C4-2B (cell line): ENCODE measurements at regions not wholly inside any gene's neighbourhood (a gene's known extent, or its start where the extent isn't known, plus 50 kb on each side); places are given as distances from the start of the nearest gene placed in this dataset.

Experiments used
- H3K27ac ChIP-seq: fragments of 450-650 bp; 2 replicates; pipeline ENCODE4 v1.5.1; 2017
- CTCF ChIP-seq: fragments of 450-650 bp; conservative IDR thresholded peaks from 2 replicates; pipeline ENCODE4 v1.5.1; 2017; ENCODE audit warnings: mild to moderate bottlenecking
- ZFX ChIP-seq: fragments of 450-650 bp; IDR thresholded peaks from 2 replicates; pipeline ENCODE4 v1.6.1; 2017

GRCh38 chr20:20835897-20836296, 123.5 kb upstream of the RALGAPA2 start:
- TF ChIP-seq CTCF: no peak
- no peak for TF ChIP-seq ZFX
- no peak overlapping the region for H3K27ac ChIP-seq

- H3K27ac ChIP-seq: no peak overlapping the region
- TF ChIP-seq CTCF: no peak
- no peak for TF ChIP-seq ZFX
Measured at GRCh38 chr20:20834008-20834407, 121.6 kb upstream of the RALGAPA2 start.

DNA sequence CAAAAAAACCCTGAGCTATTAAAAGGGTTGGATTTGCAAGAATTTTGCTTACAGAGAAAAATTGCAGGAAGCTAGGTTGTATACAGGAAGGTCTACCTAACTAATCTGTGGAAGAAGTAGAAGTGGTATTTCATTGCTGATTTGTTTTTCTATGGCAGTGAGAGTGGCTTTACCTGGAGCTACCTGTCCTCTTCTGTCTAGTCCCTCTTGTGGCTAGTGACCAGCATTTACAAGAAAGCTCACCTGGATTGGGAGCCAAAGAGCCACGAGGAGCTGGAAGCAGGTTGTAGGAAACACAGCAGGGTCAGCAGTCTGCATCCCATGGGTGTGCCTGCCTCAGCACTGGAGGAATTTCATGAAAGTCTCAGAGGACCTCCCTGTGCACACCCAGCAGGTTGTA, 120.3 kb upstream of the RALGAPA2 start:
- no peak overlapping the region for H3K27ac ChIP-seq
- no peak for TF ChIP-seq ZFX
- no peak; the same call in 1 of the 2 replicates for TF ChIP-seq CTCF

DNA sequence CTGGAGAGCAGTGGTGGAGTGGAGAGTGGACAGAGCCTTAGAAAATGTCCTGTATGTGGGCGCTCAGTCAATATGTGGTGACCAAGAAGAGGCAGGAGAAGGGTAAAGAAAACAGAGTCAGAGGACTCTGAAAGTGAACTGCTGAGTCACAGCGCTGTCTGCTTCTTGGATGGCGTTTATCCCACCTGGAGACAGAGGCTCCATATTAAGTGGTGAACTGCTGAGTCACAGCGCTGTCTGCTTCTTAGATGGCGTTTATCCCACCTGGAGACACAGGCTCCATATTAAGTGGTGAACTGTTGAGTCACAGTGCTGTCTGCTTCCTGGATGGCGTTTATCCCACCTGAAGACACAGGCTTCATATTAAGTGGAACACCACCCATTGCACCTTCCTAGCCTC, 119.3 kb upstream of the RALGAPA2 start:
- H3K27ac ChIP-seq: no peak overlapping the region
- TF ChIP-seq CTCF: no peak
- no peak for TF ChIP-seq ZFX

GRCh38 chr20:20829681-20830080, 117.2 kb upstream of the RALGAPA2 start:
- no peak for TF ChIP-seq CTCF
- no peak for TF ChIP-seq ZFX
- no peak overlapping the region for H3K27ac ChIP-seq

GRCh38 chr20:20827992-20828597, 115.7 kb upstream of the RALGAPA2 start:
- TF ChIP-seq CTCF: no peak
- no peak for TF ChIP-seq ZFX
- no peak overlapping the region for H3K27ac ChIP-seq

DNA sequence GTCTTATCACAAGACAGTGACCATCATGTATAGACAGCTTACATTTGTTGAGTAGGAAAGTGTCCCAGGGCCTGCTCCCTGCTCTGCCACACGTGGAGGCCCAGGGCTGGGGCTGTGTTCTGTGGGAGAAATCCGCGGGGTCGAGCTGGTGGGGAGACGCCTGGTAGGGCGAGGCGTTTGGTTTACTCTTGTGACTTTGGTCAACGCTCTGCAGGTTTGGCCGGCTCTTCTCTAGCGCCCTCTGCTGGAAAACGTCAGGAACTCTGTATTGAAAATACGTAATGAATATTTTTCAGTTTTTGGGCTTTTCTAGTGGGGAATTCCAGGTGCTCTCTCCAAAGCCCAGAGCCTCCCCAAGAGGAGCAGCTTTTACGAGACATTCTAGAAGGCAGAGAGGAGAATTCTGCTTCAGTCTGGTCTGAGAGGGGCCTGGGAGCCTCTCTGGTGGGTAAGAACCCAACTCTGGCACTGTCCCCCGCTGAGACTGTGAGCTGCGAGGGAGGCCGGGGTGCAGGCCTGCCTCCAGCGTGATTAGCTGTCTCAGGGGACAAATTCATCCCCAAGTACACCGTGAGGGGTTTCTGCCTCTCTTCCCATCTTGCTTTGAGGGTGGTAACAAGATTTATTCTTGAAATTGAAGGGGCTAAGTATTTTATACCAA, 112.6 kb upstream of the RALGAPA2 start:
- TF ChIP-seq CTCF (peak; percentile 87), ZFX (no peak)
- H3K27ac ChIP-seq: no peak overlapping the region
